H1 (cell line): ENCODE measurements at regions not wholly inside any gene's neighbourhood (a gene's known extent, or its start where the extent isn't known, plus 50 kb on each side); places are given as distances from the start of the nearest gene placed in this dataset.

Source experiments
- CBX8 ChIP-seq: fragments of 300-800, 300-1000 bp; sonication (generic); IDR thresholded peaks from 2 replicates; pipeline ENCODE4 v1.7.1; 2016; ENCODE audit warnings: low read depth, low read length, borderline replicate concordance
- CEBPB ChIP-seq: IDR thresholded peaks from 2 replicates; pipeline ENCODE4 v1.6.1; 2012; ENCODE audit warnings: low read depth, low read length
- EZH2 ChIP-seq: fragments of 200-600 bp; sonication (generic); IDR thresholded peaks from 2 replicates; pipeline ENCODE4 v1.7.1; 2012; ENCODE audit warnings: low read depth, mild to moderate bottlenecking, moderate library complexity, low read length, inconsistent platforms; ENCODE audit not compliant: severe bottlenecking
- HDAC2 ChIP-seq, 2 experiments: fragments of 300-600 bp in 1 of 2; sonication (generic) in 1 of 2; IDR thresholded peaks; 2 replicates each; pipeline ENCODE4 v1.6.1; 2011 to 2012; ENCODE audit warnings: low read depth in 2 of 2, low read length in 2 of 2, mild to moderate bottlenecking in 2 of 2, moderate library complexity in 2 of 2, borderline replicate concordance in 1 of 2, inconsistent platforms in 1 of 2
- POLR2A ChIP-seq, 2 experiments: IDR thresholded peaks; 1 replicate in 1 of 2; 2 replicates in 1 of 2; pipeline ENCODE4 v1.6.1; 2011; ENCODE audit warnings: low read depth in 2 of 2, low read length in 2 of 2, mild to moderate bottlenecking in 2 of 2; ENCODE audit errors: control extremely low read depth in 1 of 2
- SIN3A ChIP-seq, 2 experiments: IDR thresholded peaks in 1 of 2; conservative IDR thresholded peaks in 1 of 2; 2 replicates each; pipeline ENCODE4 v1.6.1; 2011 to 2012; ENCODE audit warnings: low read length in 2 of 2, improper control_type of control experiment in 1 of 2, low read depth in 1 of 2, mild to moderate bottlenecking in 1 of 2
- TEAD4 ChIP-seq: IDR thresholded peaks from 2 replicates; pipeline ENCODE4 v1.6.1; 2012; ENCODE audit warnings: low read depth, low read length, inconsistent platforms, mixed read lengths
- TF ChIP-seq, protein P1 (sequence below), 3 experiments: IDR thresholded peaks; 1 replicate in 2 of 3; 2 replicates in 1 of 3; pipeline versions ENCODE4 v1.5.1 to v1.6.1; 2011; ENCODE audit warnings: low read length in 3 of 3, mild to moderate bottlenecking in 3 of 3, inconsistent platforms in 2 of 3, low read depth in 1 of 3, moderate library complexity in 1 of 3; ENCODE audit not compliant: insufficient read depth in 1 of 3; ENCODE audit errors: control extremely low read depth in 1 of 3

DNA sequence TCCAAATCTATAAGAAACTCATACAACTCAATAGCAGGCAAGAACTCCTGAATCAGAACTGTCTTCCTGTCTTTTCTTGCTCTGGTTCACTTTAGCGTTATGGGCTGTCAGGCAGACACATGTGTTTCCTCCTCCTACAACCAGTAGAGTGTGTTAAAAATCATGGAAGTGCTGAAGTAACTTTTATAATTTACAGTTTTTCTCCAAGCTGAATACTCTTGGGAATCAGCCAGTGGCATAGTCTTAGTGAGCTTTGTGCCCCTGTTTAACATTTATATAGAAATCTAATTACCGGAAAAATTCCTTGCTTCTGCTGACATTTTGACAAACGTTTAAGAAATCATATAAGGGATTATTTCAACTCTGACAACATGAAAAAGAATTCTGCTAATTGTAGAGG, 113.1 kb upstream of the RGS18 start:
- TF ChIP-seq, protein P1, sequence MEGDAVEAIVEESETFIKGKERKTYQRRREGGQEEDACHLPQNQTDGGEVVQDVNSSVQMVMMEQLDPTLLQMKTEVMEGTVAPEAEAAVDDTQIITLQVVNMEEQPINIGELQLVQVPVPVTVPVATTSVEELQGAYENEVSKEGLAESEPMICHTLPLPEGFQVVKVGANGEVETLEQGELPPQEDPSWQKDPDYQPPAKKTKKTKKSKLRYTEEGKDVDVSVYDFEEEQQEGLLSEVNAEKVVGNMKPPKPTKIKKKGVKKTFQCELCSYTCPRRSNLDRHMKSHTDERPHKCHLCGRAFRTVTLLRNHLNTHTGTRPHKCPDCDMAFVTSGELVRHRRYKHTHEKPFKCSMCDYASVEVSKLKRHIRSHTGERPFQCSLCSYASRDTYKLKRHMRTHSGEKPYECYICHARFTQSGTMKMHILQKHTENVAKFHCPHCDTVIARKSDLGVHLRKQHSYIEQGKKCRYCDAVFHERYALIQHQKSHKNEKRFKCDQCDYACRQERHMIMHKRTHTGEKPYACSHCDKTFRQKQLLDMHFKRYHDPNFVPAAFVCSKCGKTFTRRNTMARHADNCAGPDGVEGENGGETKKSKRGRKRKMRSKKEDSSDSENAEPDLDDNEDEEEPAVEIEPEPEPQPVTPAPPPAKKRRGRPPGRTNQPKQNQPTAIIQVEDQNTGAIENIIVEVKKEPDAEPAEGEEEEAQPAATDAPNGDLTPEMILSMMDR (IDR thresholded peaks at IDR 0.05; ENCODE audit: control extremely low read depth in 1 of 3, insufficient read depth in 1 of 3, low read depth in 1 of 3, low read length in 3 of 3) = no peak
- TF ChIP-seq HDAC2 (IDR thresholded peaks at IDR 0.05; ENCODE audit: borderline replicate concordance in 1 of 2, low read depth in 2 of 2, low read length in 2 of 2) = no peak
- TF ChIP-seq SIN3A (conservative IDR thresholded peaks at IDR 0.05 in 1 of 2, IDR thresholded peaks at IDR 0.05 in 1 of 2; ENCODE audit: low read depth in 1 of 2, low read length in 2 of 2) = no peak
- TF ChIP-seq CEBPB = no peak
- TF ChIP-seq POLR2A (IDR thresholded peaks at IDR 0.05; ENCODE audit: control extremely low read depth in 1 of 2, low read depth in 2 of 2, low read length in 2 of 2) = no peak
- TF ChIP-seq EZH2 = no peak
- TF ChIP-seq TEAD4 = no peak
- TF ChIP-seq CBX8 = no peak
